HCT116 (cell line): ENCODE measurements at regions not wholly inside any gene's neighbourhood (a gene's known extent, or its start where the extent isn't known, plus 50 kb on each side); places are given as distances from the start of the nearest gene placed in this dataset.

Source experiments
- CBX3 ChIP-seq: IDR thresholded peaks from 2 replicates; pipeline ENCODE4 v1.6.1; 2012; ENCODE audit warnings: low read depth
- CEBPB ChIP-seq: IDR thresholded peaks from 2 replicates; pipeline ENCODE4 v1.6.1; 2012; ENCODE audit warnings: low read depth
- CTCF ChIP-seq, 3 experiments: fragments of 200-600 bp in 1 of 3; sonication (generic) in 1 of 3; IDR thresholded peaks in 2 of 3; conservative IDR thresholded peaks in 1 of 3; 2 replicates each; pipeline ENCODE4 v1.5.1; 2012 to 2017; ENCODE audit warnings: low read depth in 2 of 3, low read length in 2 of 3, antibody characterized with exemption in 1 of 3, borderline replicate concordance in 1 of 3, control low read depth in 1 of 3, mild to moderate bottlenecking in 1 of 3, mixed read lengths in 1 of 3, mixed run types in 1 of 3, moderate library complexity in 1 of 3; ENCODE audit not compliant: insufficient read depth in 1 of 3
- ELF1 ChIP-seq: IDR thresholded peaks from 2 replicates; pipeline ENCODE4 v1.6.1; 2012; ENCODE audit warnings: low read depth, borderline replicate concordance
- EZH2 ChIP-seq: fragments of 200-600 bp; sonication (generic); IDR thresholded peaks from 2 replicates; pipeline ENCODE4 v1.6.1; 2017; ENCODE audit warnings: antibody characterized with exemption, mixed run types
- EZH2phosphoT487 ChIP-seq: fragments of 200-600 bp; IDR thresholded peaks from 2 replicates; pipeline ENCODE4 v1.6.1; 2018; ENCODE audit warnings: antibody characterized with exemption, borderline replicate concordance
- MAX ChIP-seq: IDR thresholded peaks from 2 replicates; pipeline ENCODE4 v1.6.1; 2012
- POLR2A ChIP-seq: IDR thresholded peaks from 2 replicates; pipeline ENCODE4 v1.7.0; 2011; ENCODE audit warnings: borderline replicate concordance; ENCODE audit not compliant: insufficient read depth, insufficient read length; ENCODE audit errors: extremely low read depth
- POLR2AphosphoS5 ChIP-seq: IDR thresholded peaks from 2 replicates; pipeline ENCODE4 v1.6.1; 2011; ENCODE audit warnings: mild to moderate bottlenecking, low read depth, low read length, moderate library complexity
- SP1 ChIP-seq: IDR thresholded peaks from 2 replicates; pipeline ENCODE4 v1.6.1; 2012; ENCODE audit warnings: low read depth
- SRF ChIP-seq: IDR thresholded peaks from 2 replicates; pipeline ENCODE4 v1.6.1; 2012; ENCODE audit warnings: low read depth
- YY1 ChIP-seq: IDR thresholded peaks from 2 replicates; pipeline ENCODE4 v1.6.1; 2011; ENCODE audit warnings: low read length, low read depth, moderate library complexity, mild to moderate bottlenecking; ENCODE audit not compliant: insufficient replicate concordance; ENCODE audit errors: extremely low read depth
- ZFX ChIP-seq: fragments of 450-650 bp; IDR thresholded peaks from 2 replicates; pipeline ENCODE4 v1.6.1; 2017

GRCh38 chrX:16312761-16313623, 145.7 kb downstream of the MAGEB17 start:
- TF ChIP-seq EZH2phosphoT487 (no peak), POLR2A (no peak), CTCF (IDR thresholded peaks at IDR 0.05 in 2 of 3, conservative IDR thresholded peaks at IDR 0.05 in 1 of 3; ENCODE audit: borderline replicate concordance in 1 of 3, insufficient read depth in 1 of 3, low read depth in 2 of 3, low read length in 2 of 3) (no peak), YY1 (no peak), MAX (no peak), ELF1 (no peak), CEBPB (no peak), ZFX (no peak), POLR2AphosphoS5 (no peak), SRF (no peak), EZH2 (no peak), SP1 (no peak), CBX3 (no peak)
